ENCODE measurements at regions not wholly inside any gene's neighbourhood (a gene's known extent, or its start where the extent isn't known, plus 50 kb on each side); places are given as distances from the start of the nearest gene placed in this dataset.

- no TSS peak for BruUV-seq (replicated peaks)
- Histone ChIP-seq H3K9ac (ENCODE audit: low read depth, low read length) (no peak overlapping the region), H3K4me3 (ENCODE audit: insufficient read depth, low read depth, low read length) (no peak overlapping the region), H2AK5ac (ENCODE audit: low read depth, low read length) (no peak overlapping the region), H2BK20ac (ENCODE audit: low read depth, low read length) (no peak overlapping the region), H4K8ac (ENCODE audit: low read depth in 2 of 2, low read length in 2 of 2) (no peak overlapping the region), H3K9me1 (ENCODE audit: insufficient read depth, low read length) (no peaks in the 10 kb centered on the region), H3K23ac (ENCODE audit: low read depth, low read length) (no peak overlapping the region), H3K79me1 (ENCODE audit: low read depth in 1 of 2, low read length in 2 of 2) (no peaks in the 10 kb centered on the region), H2AK9ac (replicated peaks; ENCODE audit: low read depth, low read length, poor library complexity) (no peak overlapping the region), H4K5ac (ENCODE audit: low read depth, low read length) (no peak overlapping the region), H3K4me1 (ENCODE audit: control insufficient read depth, insufficient read depth, low read length) (no peaks in the 10 kb centered on the region), H3K18ac (ENCODE audit: low read depth, low read length) (no peak overlapping the region), H2BK120ac (ENCODE audit: low read depth, low read length) (no peak overlapping the region), H2AFZ (replicated peaks; ENCODE audit: low read length, poor library complexity) (no peak overlapping the region), H3K4ac (ENCODE audit: low read depth, low read length) (no peak overlapping the region), H4K91ac (ENCODE audit: insufficient read depth, low read depth, low read length) (no peak overlapping the region), H2BK5ac (ENCODE audit: low read depth, low read length, poor library complexity, severe bottlenecking) (no peak overlapping the region), H3K27me3 (ENCODE audit: control insufficient read depth, insufficient read depth, low read length) (no peaks in the 10 kb centered on the region), H4K20me1 (ENCODE audit: insufficient read depth, low read length) (no peaks in the 10 kb centered on the region), H3K14ac (replicated peaks; ENCODE audit: low read depth, low read length) (no peak overlapping the region), H3K56ac (ENCODE audit: extremely low read depth, insufficient read depth, low read length) (no peak overlapping the region), H3K4me2 (ENCODE audit: low read depth, low read length) (no peak overlapping the region), H3K9me3 (ENCODE audit: control insufficient read depth, insufficient read depth, low read length) (no peaks in the 10 kb centered on the region), H3K27ac (ENCODE audit: insufficient read depth, low read length) (no peak overlapping the region), H2BK15ac (ENCODE audit: low read depth, low read length) (no peak overlapping the region), H3K36me3 (ENCODE audit: control insufficient read depth, insufficient read depth, low read length) (no peaks in the 10 kb centered on the region)
- TF ChIP-seq RAD21 (IDR thresholded peaks at IDR 0.05; ENCODE audit: low read length) = no peak
- TF ChIP-seq MAZ (IDR thresholded peaks at IDR 0.05; ENCODE audit: borderline replicate concordance, low read depth, low read length) = no peak
- no peak for TF ChIP-seq NFE2L2 (IDR thresholded peaks at IDR 0.05; ENCODE audit: low read depth, low read length)
- no peak for TF ChIP-seq ELK1 (IDR thresholded peaks at IDR 0.05; ENCODE audit: borderline replicate concordance, low read depth, low read length)
- TF ChIP-seq POLR2A (IDR thresholded peaks at IDR 0.05; ENCODE audit: low read depth, low read length) = no peak
- no peak for TF ChIP-seq MAFK (IDR thresholded peaks at IDR 0.05; ENCODE audit: low read depth, low read length)
- no peak for TF ChIP-seq CHD1 (IDR thresholded peaks at IDR 0.05; ENCODE audit: low read depth, low read length)
- TF ChIP-seq CEBPB (IDR thresholded peaks at IDR 0.05; ENCODE audit: low read depth, low read length) = no peak
- TF ChIP-seq FOS (IDR thresholded peaks at IDR 0.05; ENCODE audit: low read depth, low read length) = no peak
- no peak for TF ChIP-seq BHLHE40 (IDR thresholded peaks at IDR 0.05; ENCODE audit: low read depth, low read length)
- TF ChIP-seq RFX5 (IDR thresholded peaks at IDR 0.05; ENCODE audit: low read depth, low read length) = no peak
- no peak for TF ChIP-seq RCOR1 (IDR thresholded peaks at IDR 0.05; ENCODE audit: insufficient replicate concordance, low read length)
- TF ChIP-seq SMC3 (IDR thresholded peaks at IDR 0.05; ENCODE audit: low read depth, low read length) = no peak
- in situ Hi-C loops (cut with MboI; ENCODE audit: low sequenced_read_pairs) = no loop called here
- ATAC-seq (ENCODE audit: low read depth) (no peak), DNase-seq (no peak)
- intact Hi-C loops (cut with micrococcal nuclease) = no loop called here
- WGBS, 2 experiments (ENCODE audit: extremely low coverage in 2 of 2, insufficient read length in 1 of 2) = no CpG with 5 or more reads among the region's 4 CpGs
- dilution Hi-C loops (cut with HindIII; ENCODE audit: low sequenced_read_pairs, unreplicated experiment) = no loop called here
- ChIA-PET POLR2A (ENCODE audit: unreplicated experiment) (no interaction called here), CTCF (no interaction called here)
These were observed 99.2 kb upstream of the MIR17HG start for GRCh38 chr13:91248249-91248648.

Data from IMR-90 (cell line).